Effector memory CD8-positive, alpha-beta T cell (primary cell): ENCODE measurements at regions not wholly inside any gene's neighbourhood (a gene's known extent, or its start where the extent isn't known, plus 50 kb on each side); places are given as distances from the start of the nearest gene placed in this dataset.

Experiments used
- ATAC-seq: fragments of 150-1000 bp; cut with Tn5 transposase; replicated peaks from 2 replicates; pipeline ENCODE4 v1.10.0; 2021; ENCODE audit warnings: mild to moderate bottlenecking, moderate library complexity
- DNase-seq, 3 experiments: peaks; one replicate each; pipeline ENCODE4 v3.0.0; 2021
- H3K27ac Mint-ChIP-seq, 2 donors: one replicate each; pipeline ENCODE4 v1.8.0; 2022; ENCODE audit warnings: mild to moderate bottlenecking in 2 of 2, mixed read lengths in 2 of 2, moderate library complexity in 2 of 2
- H3K27me3 Mint-ChIP-seq, 2 donors: one replicate each; pipeline ENCODE4 v1.8.0; 2022; ENCODE audit warnings: mixed read lengths in 2 of 2
- H3K36me3 Mint-ChIP-seq: one replicate; pipeline ENCODE4 v1.8.0; 2022; ENCODE audit warnings: mild to moderate bottlenecking, moderate library complexity, mixed read lengths; ENCODE audit not compliant: insufficient read depth
- H3K4me1 Mint-ChIP-seq, 2 donors: one replicate each; pipeline ENCODE4 v1.8.0; 2022; ENCODE audit warnings: low read depth in 2 of 2, mixed read lengths in 2 of 2
- H3K4me3 Mint-ChIP-seq, 2 donors: one replicate each; pipeline ENCODE4 v1.8.0; 2022; ENCODE audit warnings: mild to moderate bottlenecking in 2 of 2, mixed read lengths in 2 of 2, moderate library complexity in 2 of 2
- H3K9me3 Mint-ChIP-seq, 2 donors: one replicate each; pipeline ENCODE4 v1.8.0; 2022; ENCODE audit warnings: mixed read lengths in 2 of 2

DNA sequence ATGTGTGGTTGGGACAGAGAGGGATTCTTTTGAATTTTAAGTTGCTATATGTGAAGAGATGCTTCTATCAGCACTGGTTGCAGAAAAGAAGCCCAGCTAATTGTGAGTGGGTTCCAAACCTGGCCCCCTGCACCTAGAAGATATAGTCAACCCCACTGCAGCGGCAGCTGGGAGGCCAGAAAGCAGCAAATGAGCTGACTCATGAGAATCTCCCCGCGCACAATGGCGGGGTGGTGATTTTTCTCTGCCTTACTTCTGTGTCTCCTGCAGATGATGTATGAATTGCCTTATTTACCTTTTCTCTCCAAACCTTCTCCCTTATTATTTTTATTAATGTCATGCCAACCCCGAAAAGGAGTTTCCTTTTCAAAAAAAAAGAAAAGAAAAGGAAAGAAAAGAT lies 89.7 kb downstream of the MAF start:
- Mint-ChIP-seq H3K27me3 (peaks cover 38 to 46% of the 10 kb centered on the region in 2 donors), H3K4me1 (no peaks in the 10 kb centered on the region), H3K4me3 (no peak overlapping the region), H3K36me3 (no peaks in the 10 kb centered on the region), H3K9me3 (no peaks in the 10 kb centered on the region), H3K27ac (no peak overlapping the region)
- ATAC-seq (no peak), DNase-seq (no peak)

DNA sequence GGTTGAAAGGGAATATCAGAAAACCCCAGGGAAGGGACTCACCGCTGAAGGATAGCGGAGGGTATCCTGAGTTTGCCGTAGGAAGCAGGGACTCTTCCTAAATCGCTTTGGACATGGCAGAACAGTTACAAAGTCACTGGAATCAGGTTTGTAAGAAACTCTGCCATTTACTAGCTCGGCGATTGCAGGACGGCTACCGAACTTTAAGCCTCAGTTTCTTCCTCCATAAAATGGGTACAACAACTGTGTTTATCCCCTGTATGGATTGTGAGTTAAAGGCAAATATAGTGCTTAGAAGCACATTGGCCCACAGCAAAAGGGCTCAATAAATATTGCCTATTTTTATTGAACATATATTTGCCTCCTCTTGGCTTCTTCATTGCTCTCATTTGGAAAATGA lies 90.6 kb downstream of the MAF start:
- H3K36me3 Mint-ChIP-seq, result no peaks in the 10 kb centered on the region
- no peaks in the 10 kb centered on the region for H3K4me1 Mint-ChIP-seq
- H3K27ac Mint-ChIP-seq, result no peak overlapping the region
- H3K4me3 Mint-ChIP-seq, result no peak overlapping the region
- DNase-seq, result no peak
- H3K9me3 Mint-ChIP-seq, result no peaks in the 10 kb centered on the region
- peaks cover 37 to 46% of the 10 kb centered on the region in 2 donors for H3K27me3 Mint-ChIP-seq
- ATAC-seq, result no peak

DNA sequence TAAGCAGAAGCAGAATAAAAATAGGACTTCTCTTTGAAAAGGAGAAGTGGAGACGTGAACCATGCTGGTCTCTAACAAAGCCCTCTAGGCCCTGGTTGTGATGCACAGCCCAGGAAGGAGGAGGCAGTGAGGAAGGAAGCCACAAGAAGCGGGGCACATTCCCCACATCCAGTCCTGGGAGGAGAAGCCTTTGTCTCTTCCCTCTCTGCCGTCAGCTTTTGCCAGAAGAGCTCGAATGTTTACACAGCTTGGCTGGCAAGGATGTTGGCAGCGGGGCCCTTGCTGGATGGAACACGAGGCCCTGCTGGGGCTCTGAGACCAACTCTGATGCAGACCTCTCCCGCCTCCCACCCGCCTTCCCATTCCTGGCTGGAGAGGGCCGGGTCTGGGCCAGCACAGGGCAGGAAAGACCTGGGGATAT lies 91.3 kb downstream of the MAF start:
- no peaks in the 10 kb centered on the region for H3K9me3 Mint-ChIP-seq
- no peaks in the 10 kb centered on the region for H3K4me1 Mint-ChIP-seq
- H3K27me3 Mint-ChIP-seq, result peaks cover 30 to 45% of the 10 kb centered on the region in 2 donors
- DNase-seq (no peak), ATAC-seq (no peak)
- H3K27ac Mint-ChIP-seq, result no peak overlapping the region
- H3K36me3 Mint-ChIP-seq, result no peaks in the 10 kb centered on the region
- no peak overlapping the region for H3K4me3 Mint-ChIP-seq

DNA sequence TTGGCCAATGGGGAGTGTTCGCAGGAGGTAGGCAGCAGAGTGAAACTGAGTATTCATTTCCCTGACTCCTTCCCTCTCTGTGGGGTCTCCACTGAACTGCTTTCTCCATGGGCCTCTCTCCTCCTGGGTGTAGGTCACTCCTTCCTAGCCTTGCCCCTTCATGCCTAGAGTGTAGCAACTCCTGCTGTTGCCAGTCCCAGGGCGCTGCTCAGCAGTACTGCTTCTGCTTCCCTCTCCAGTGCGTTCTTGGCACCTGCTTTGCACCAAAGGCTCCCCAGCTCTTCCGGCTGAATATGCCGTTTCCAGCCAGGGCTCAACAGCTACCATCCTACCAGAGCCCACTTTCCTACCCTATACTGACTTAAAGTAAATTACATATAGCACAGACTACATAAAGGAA lies 92.2 kb downstream of the MAF start:
- no peaks in the 10 kb centered on the region for H3K4me1 Mint-ChIP-seq
- H3K4me3 Mint-ChIP-seq, result no peak overlapping the region
- no peaks in the 10 kb centered on the region for H3K9me3 Mint-ChIP-seq
- peaks cover 26 to 38% of the 10 kb centered on the region in 2 donors for H3K27me3 Mint-ChIP-seq
- H3K36me3 Mint-ChIP-seq, result no peaks in the 10 kb centered on the region
- H3K27ac Mint-ChIP-seq, result no peak overlapping the region
- ATAC-seq (no peak), DNase-seq (no peak)

DNA sequence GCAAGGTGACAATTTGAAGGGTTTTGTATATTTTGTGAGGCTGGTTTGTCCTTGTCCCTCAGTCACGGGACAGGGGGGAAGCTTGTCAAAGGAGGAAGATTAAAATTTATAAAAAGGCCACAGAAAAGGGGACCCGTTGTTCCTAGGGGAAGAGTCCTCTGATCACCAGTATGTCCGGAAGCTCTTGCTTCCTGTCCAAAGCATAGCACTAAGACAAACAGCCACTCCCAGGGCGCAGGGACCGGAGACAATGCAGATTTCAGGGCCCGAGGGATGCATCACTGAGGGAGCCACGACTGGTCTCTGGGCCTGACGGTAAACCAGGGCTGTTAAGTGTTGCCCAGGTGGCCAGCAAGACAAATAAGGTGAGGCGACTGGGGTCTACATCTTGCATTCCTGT lies 95.2 kb downstream of the MAF start:
- no peaks in the 10 kb centered on the region for H3K4me1 Mint-ChIP-seq

DNA sequence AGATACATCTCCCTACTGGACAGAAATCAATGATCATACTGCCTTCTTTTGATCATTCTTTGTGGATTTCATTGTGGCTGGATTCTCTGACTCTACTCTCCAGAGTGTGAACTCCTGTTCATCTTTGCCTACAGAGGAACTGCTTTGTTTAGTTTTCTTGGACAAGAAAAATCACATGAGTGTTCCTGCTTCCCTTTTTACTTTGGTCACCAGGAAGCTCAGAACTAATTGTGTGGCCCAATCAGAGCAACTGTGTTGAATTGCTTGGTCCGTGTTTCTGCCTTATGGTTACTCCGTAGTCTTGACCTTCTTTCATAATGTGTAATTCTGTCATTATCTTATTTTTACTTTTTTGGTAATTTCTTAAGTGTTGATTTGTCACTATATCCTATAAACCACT lies 97.0 kb downstream of the MAF start:
- Mint-ChIP-seq H3K9me3 (no peaks in the 10 kb centered on the region), H3K27ac (no peak overlapping the region), H3K36me3 (no peaks in the 10 kb centered on the region), H3K4me1 (peaks cover 7 to 8% of the 10 kb centered on the region in 2 donors), H3K4me3 (no peak overlapping the region), H3K27me3 (peaks cover 10 to 22% of the 10 kb centered on the region in 2 donors)
- ATAC-seq (no peak), DNase-seq (no peak)

More for the DNA sequence above, 95.2 kb downstream of the MAF start:
- no peak for DNase-seq
- Mint-ChIP-seq H3K27ac (no peak overlapping the region), H3K27me3 (peaks cover 13 to 25% of the 10 kb centered on the region in 2 donors), H3K4me3 (no peak overlapping the region), H3K9me3 (no peaks in the 10 kb centered on the region), H3K36me3 (no peaks in the 10 kb centered on the region)
- no peak for ATAC-seq

DNA sequence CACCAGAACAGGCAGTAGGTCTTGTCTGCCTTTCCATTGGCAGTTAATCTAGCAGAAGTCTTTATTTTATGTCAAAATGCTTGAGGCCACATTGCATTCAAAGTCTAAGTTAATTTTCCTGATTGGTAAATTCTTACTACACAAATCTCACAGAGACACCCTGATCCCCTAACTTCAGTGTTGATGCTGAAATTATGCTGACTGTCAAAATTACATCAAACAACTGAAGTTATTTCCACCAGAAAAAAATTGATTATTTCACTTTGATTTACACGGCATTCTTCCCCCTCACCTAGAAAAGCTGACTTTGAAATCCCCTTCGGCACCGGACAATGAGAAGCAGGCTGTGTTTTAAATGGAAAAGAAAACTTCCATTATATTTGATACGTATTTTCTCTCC lies 99.1 kb downstream of the MAF start:
- Mint-ChIP-seq H3K27me3 (peaks cover 0 to 11% of the 10 kb centered on the region in 2 donors), H3K4me1 (peaks cover 21 to 29% of the 10 kb centered on the region in 2 donors), H3K4me3 (no peak overlapping the region), H3K36me3 (no peaks in the 10 kb centered on the region), H3K9me3 (no peaks in the 10 kb centered on the region), H3K27ac (no peak overlapping the region)
- ATAC-seq (no peak), DNase-seq (no peak)

DNA sequence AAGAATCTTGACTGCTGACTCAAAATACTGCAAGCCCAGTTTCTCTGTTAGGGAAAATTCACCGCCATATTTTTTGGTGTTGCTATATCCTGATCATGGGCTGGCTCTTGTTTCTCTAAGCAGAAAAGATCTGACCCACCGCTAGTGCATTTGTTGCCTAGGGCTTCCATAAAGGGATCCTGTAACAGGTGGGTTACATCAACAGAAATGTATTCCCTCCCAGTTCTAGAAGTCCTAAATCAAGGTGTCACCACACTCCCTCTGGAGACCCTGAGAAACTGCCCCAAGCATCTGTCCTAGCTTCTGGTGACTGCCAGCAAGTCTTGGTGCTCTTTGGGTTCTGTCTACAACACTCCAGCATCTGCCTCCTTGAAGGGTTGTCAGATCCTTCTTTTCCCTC lies 99.7 kb downstream of the MAF start:
- no peak for ATAC-seq
- no peak overlapping the region for H3K27ac Mint-ChIP-seq
- peaks cover 0 to 2% of the 10 kb centered on the region in 2 donors for H3K9me3 Mint-ChIP-seq
- DNase-seq, result no peak
- no peaks in the 10 kb centered on the region for H3K36me3 Mint-ChIP-seq
- H3K4me1 Mint-ChIP-seq, result peaks cover 21 to 30% of the 10 kb centered on the region in 2 donors
- H3K27me3 Mint-ChIP-seq, result peaks cover 0 to 8% of the 10 kb centered on the region in 2 donors
- H3K4me3 Mint-ChIP-seq, result no peak overlapping the region

DNA sequence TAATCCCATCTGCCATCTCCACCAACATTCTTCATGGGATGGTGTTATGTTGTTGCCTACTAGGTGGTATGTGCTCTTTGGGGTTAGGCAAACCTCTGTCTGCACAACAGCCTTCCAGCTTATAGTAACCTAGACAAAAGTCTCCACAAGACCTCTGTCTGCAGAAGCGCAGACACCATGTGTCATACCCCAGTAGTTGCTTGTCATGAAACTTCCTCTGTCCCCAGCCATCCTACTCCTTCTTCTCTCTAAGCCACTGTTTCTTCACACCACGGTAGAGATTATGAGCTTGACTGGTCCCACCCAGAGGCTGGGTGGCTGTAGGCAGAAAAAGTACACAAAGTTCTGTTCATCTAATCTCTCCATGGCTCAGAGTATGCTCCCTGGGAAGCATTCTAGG lies 100.3 kb downstream of the MAF start:
- H3K36me3 Mint-ChIP-seq, result no peaks in the 10 kb centered on the region
- no peak overlapping the region for H3K4me3 Mint-ChIP-seq
- H3K27ac Mint-ChIP-seq, result no peak overlapping the region
- ATAC-seq, result no peak
- DNase-seq, result no peak
- H3K27me3 Mint-ChIP-seq, result peaks cover 0 to 2% of the 10 kb centered on the region in 2 donors
- H3K9me3 Mint-ChIP-seq, result peaks cover 0 to 3% of the 10 kb centered on the region in 2 donors
- peaks cover 21 to 35% of the 10 kb centered on the region in 2 donors for H3K4me1 Mint-ChIP-seq

DNA sequence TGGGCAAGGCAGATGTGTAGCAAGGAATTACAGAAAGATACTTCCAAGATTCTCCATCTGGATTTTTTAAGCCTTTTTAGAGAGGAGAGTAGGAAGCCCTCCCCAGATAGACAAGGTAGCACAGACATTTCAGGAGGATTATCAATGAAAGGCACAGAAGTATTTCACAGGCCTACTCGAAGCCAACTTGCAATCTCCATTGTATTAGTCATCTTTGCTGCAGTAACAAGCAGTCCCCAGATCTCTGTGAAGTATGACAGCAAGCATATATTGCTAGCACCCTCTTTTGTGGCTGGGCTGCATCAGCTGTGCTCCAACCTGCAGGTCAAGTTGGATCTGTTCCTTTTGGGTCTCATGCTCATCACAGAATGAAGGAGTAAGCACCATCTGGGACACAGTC lies 101.6 kb downstream of the MAF start:
- Mint-ChIP-seq H3K36me3 (no peaks in the 10 kb centered on the region), H3K27ac (peak overlapping the region in 1 of 2 donors; percentile 44), H3K27me3 (no peaks in the 10 kb centered on the region), H3K4me3 (peak overlapping the region in 1 of 2 donors; percentile 49), H3K4me1 (peaks cover 21 to 35% of the 10 kb centered on the region in 2 donors), H3K9me3 (peaks cover 0 to 3% of the 10 kb centered on the region in 2 donors)
- ATAC-seq, result no peak
- no peak for DNase-seq

DNA sequence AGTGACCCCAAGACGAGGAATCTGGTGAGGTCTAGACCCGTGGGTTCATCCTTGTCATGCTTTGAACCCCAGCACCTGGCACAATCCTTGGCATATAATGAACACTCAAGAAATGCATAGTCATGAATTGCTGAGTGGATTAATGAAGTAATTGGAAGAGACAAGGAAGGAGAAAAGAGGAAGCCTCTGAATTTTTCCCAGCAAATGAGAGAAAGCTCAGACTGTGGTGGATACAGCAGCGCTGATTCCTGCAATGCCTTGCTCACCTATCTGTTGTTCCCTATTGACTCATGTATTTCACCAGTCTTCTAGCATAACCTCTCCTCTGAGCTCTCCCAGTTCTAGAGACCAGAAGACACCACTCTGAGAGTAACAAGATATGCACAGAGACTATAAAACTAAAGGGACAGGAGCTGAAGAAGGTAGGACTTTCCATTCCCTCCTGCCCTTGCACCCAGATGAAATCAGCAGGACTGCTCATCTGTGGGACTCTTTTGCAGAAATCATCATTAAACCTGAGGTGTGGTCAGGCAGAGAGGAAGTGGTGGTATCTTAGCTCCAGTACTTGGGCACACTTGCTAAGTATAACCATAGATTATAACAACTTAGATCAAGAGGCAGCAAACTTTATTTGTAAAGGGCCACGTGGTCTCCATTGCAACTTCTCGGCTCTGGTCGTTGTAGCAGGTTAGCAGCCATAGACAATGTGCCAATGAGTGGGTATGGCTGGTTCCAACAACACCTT lies 102.8 kb downstream of the MAF start:
- Mint-ChIP-seq H3K4me3 (peak overlapping the region in 1 of 2 donors; percentile 49), H3K9me3 (peaks cover 0 to 3% of the 10 kb centered on the region in 2 donors), H3K4me1 (peaks cover 21 to 35% of the 10 kb centered on the region in 2 donors), H3K27ac (peak overlapping the region; percentile 69 to 88), H3K36me3 (no peaks in the 10 kb centered on the region), H3K27me3 (no peaks in the 10 kb centered on the region)
- ATAC-seq, result peak; percentile 85
- DNase-seq, result peak in 1 of 3 experiments; percentile 4

DNA sequence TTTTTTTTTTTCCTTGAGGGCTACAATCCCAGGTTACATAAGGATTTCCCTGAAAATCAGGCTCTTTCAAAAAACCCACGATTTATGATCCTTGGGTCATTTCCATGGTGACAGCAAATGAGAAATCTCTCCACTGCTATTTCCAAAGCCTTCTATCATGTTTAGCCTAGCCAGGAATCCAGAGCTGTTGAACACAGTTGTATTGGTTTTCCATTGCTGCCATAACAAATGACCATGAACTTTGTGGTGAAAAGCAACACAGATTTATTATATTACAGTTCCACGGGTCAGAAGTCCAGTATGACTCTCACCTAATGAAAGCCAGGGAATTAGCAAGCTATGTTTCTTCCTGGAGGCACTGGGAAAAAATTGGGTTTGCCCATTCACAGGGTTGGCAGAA lies 106.6 kb downstream of the MAF start:
- DNase-seq, result no peak
- no peak for ATAC-seq
- Mint-ChIP-seq H3K27me3 (peaks cover 0 to 6% of the 10 kb centered on the region in 2 donors), H3K27ac (no peak overlapping the region), H3K9me3 (peaks cover 0 to 3% of the 10 kb centered on the region in 2 donors), H3K36me3 (no peaks in the 10 kb centered on the region), H3K4me1 (peaks cover 36 to 51% of the 10 kb centered on the region in 2 donors), H3K4me3 (no peak overlapping the region)

DNA sequence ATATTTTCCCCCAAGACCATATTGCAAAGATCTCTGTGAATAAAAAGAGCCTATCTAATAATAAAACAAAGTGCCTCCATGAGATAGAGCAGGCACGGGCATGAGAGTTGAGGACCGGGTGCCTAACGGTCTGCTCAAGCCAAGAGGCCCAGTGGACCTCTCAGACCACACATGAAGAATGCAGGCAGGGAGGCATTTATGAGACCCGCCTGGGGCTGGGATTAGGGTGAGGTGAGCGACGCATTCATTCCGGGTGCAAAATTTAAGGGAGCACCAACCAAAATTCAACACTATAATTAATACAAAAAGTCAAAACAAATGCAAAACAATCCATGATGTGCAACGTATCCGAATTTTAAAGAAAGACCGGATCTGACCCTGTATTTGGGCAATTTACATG lies 108.5 kb downstream of the MAF start:
- Mint-ChIP-seq H3K27ac (peak overlapping the region in 1 of 2 donors; percentile 70), H3K9me3 (peaks cover 0 to 3% of the 10 kb centered on the region in 2 donors), H3K36me3 (no peaks in the 10 kb centered on the region), H3K4me1 (peaks cover 19 to 32% of the 10 kb centered on the region in 2 donors), H3K4me3 (no peak overlapping the region), H3K27me3 (peaks cover 0 to 6% of the 10 kb centered on the region in 2 donors)
- DNase-seq, result no peak
- no peak for ATAC-seq

DNA sequence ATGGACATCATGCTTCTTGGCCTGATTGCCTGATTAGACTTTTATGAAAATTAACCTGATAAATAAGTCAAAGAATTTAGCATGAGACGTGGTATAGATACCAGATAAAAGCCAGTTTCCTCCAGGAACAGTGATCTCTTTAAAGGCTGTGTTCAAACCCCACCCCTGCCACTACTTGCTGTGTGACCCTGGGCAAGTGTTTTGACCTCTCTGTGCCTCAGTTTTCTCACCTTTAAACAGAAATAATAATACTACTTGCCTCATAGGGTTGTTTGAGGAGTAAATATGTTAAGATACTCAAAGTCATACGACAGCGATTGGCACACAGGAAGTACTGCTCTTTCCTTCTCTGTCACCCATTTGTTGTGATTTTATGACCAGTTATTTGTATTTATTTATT lies 115.5 kb downstream of the MAF start:
- peaks cover 14 to 15% of the 10 kb centered on the region in 2 donors for H3K4me1 Mint-ChIP-seq
- DNase-seq, result no peak
- no peak for ATAC-seq
- no peaks in the 10 kb centered on the region for H3K36me3 Mint-ChIP-seq
- H3K27ac Mint-ChIP-seq, result no peak overlapping the region
- no peaks in the 10 kb centered on the region for H3K9me3 Mint-ChIP-seq
- peaks cover 8 to 30% of the 10 kb centered on the region in 2 donors for H3K27me3 Mint-ChIP-seq
- H3K4me3 Mint-ChIP-seq, result no peak overlapping the region
